GM23338 (cell line): ENCODE measurements at regions not wholly inside any gene's neighbourhood (a gene's known extent, or its start where the extent isn't known, plus 50 kb on each side); places are given as distances from the start of the nearest gene placed in this dataset.

Source experiments
- ATAC-seq: fragments of 200-7000 bp; cut with Tn5 transposase; 3 replicates; pipeline ENCODE4 v1.9.1; 2020
- DNase-seq: peaks from one replicate; pipeline ENCODE4 v3.0.0-alpha.2; 2015; ENCODE audit warnings: low spot score
- H2AFZ ChIP-seq: fragments of 200-600 bp; sonication (generic); 2 replicates; pipeline ENCODE4 v1.8.0; 2016; ENCODE audit warnings: antibody characterized with exemption, mild to moderate bottlenecking, moderate library complexity
- H3F3A ChIP-seq: fragments of 200-600 bp; sonication (generic); replicated peaks from 2 replicates; pipeline ENCODE4 v1.8.0; 2017; ENCODE audit warnings: antibody characterized with exemption, mixed run types, low read depth
- H3K27ac ChIP-seq: fragments of 200-600 bp; sonication (generic); 2 replicates; pipeline ENCODE4 v1.6.1; 2016; ENCODE audit warnings: low read depth
- H3K27me3 ChIP-seq: fragments of 200-600 bp; sonication (generic); 2 replicates; pipeline ENCODE4 v1.8.0; 2016; ENCODE audit warnings: mild to moderate bottlenecking, mixed run types, moderate library complexity; ENCODE audit not compliant: insufficient read depth
- H3K36me3 ChIP-seq: fragments of 200-600 bp; sonication (generic); 2 replicates; pipeline ENCODE4 v1.8.0; 2016; ENCODE audit warnings: mild to moderate bottlenecking; ENCODE audit not compliant: insufficient read depth
- H3K4me1 ChIP-seq: fragments of 200-600 bp; sonication (generic); 2 replicates; pipeline ENCODE4 v1.8.0; 2016; ENCODE audit warnings: mild to moderate bottlenecking, moderate library complexity; ENCODE audit not compliant: insufficient read depth
- H3K4me2 ChIP-seq: fragments of 200-600 bp; sonication (generic); 2 replicates; pipeline ENCODE4 v1.7.1; 2017; ENCODE audit warnings: mixed run types
- H3K4me3 ChIP-seq: fragments of 200-600 bp; sonication (generic); 2 replicates; pipeline ENCODE4 v1.6.1; 2016; ENCODE audit warnings: mixed run types
- H3K79me2 ChIP-seq: fragments of 200-600 bp; sonication (generic); replicated peaks from 2 replicates; pipeline ENCODE4 v1.8.0; 2017; ENCODE audit warnings: mild to moderate bottlenecking; ENCODE audit not compliant: insufficient read depth
- H3K9me2 ChIP-seq: fragments of 200-600 bp; sonication (generic); 2 replicates; pipeline ENCODE4 v1.8.0; 2017; ENCODE audit not compliant: insufficient read depth
- H4K20me1 ChIP-seq: fragments of 200-600 bp; sonication (generic); replicated peaks from 2 replicates; pipeline ENCODE4 v1.8.0; 2017; ENCODE audit warnings: mild to moderate bottlenecking; ENCODE audit not compliant: insufficient read depth
- H3K27ac Mint-ChIP-seq: 2 replicates; pipeline ENCODE4 v1.8.0; 2020; ENCODE audit warnings: inconsistent platforms, mild to moderate bottlenecking, moderate library complexity, mixed read lengths
- H3K27me3 Mint-ChIP-seq: 3 replicates; pipeline ENCODE4 v1.8.0; 2022; ENCODE audit warnings: low read depth, mild to moderate bottlenecking, moderate library complexity, mixed read lengths, inconsistent platforms; ENCODE audit not compliant: insufficient read depth, poor library complexity
- H3K36me3 Mint-ChIP-seq: 3 replicates; pipeline ENCODE4 v1.8.0; 2021; ENCODE audit warnings: low read depth, mild to moderate bottlenecking, inconsistent platforms, moderate library complexity, mixed read lengths
- H3K4me1 Mint-ChIP-seq: 3 replicates; pipeline ENCODE4 v1.8.0; 2020; ENCODE audit warnings: mild to moderate bottlenecking, inconsistent platforms, mixed read lengths
- H3K4me3 Mint-ChIP-seq: 3 replicates; pipeline ENCODE4 v1.8.0; 2021; ENCODE audit warnings: moderate library complexity, mild to moderate bottlenecking, inconsistent platforms, mixed read lengths
- H3K9me3 Mint-ChIP-seq: 3 replicates; pipeline ENCODE4 v1.8.0; 2020; ENCODE audit warnings: moderate library complexity, mild to moderate bottlenecking, inconsistent platforms, mixed read lengths
- CREB1 ChIP-seq: fragments of 250-450 bp; sonication (Bioruptor Pico); IDR thresholded peaks from 2 replicates; pipeline ENCODE4 v1.5.0; 2020; ENCODE audit warnings: low read depth, mild to moderate bottlenecking, moderate library complexity
- EZH2 ChIP-seq: fragments of 200-600 bp; sonication (generic); IDR thresholded peaks from one replicate; pipeline ENCODE4 v1.8.0; 2017; ENCODE audit warnings: antibody characterized with exemption, mild to moderate bottlenecking, low read depth; ENCODE audit not compliant: unreplicated experiment
- EZH2phosphoT487 ChIP-seq: fragments of 200-600 bp; sonication (generic); IDR thresholded peaks from one replicate; pipeline ENCODE4 v1.8.1; 2018; ENCODE audit warnings: antibody characterized with exemption; ENCODE audit not compliant: unreplicated experiment
- JUNB ChIP-seq: IDR thresholded peaks from one replicate; pipeline ENCODE4 v1.6.1; 2016; ENCODE audit warnings: antibody characterized with exemption; ENCODE audit not compliant: unreplicated experiment
- NANOG ChIP-seq: IDR thresholded peaks from 2 replicates; pipeline ENCODE4 v1.6.1; 2016; ENCODE audit warnings: antibody characterized with exemption, borderline replicate concordance
- POLR2AphosphoS5 ChIP-seq: IDR thresholded peaks from 2 replicates; pipeline ENCODE4 v1.6.1; 2016; ENCODE audit warnings: antibody characterized with exemption, low read depth
- STAT1 ChIP-seq: IDR thresholded peaks from one replicate; pipeline ENCODE4 v1.6.1; 2016; ENCODE audit warnings: antibody characterized with exemption; ENCODE audit not compliant: unreplicated experiment
- ZNF114 ChIP-seq: fragments of 250-450 bp; sonication (Bioruptor Pico); IDR thresholded peaks from 2 replicates; pipeline ENCODE4 v1.5.0; 2020; ENCODE audit warnings: mild to moderate bottlenecking, moderate library complexity
- ZNF331 ChIP-seq: fragments of 250-450 bp; sonication (Bioruptor Pico); IDR thresholded peaks from 2 replicates; pipeline ENCODE4 v1.5.0; 2020; ENCODE audit warnings: low read depth, mild to moderate bottlenecking, moderate library complexity
- TF ChIP-seq, protein P1 (sequence below): IDR thresholded peaks from one replicate; pipeline ENCODE4 v1.6.1; 2018; ENCODE audit warnings: antibody characterized with exemption; ENCODE audit not compliant: unreplicated experiment
- TF ChIP-seq, protein P2 (sequence below), 2 experiments: fragments of 200-600 bp in 1 of 2; sonication (generic) in 1 of 2; conservative IDR thresholded peaks; 2 replicates each; pipeline versions ENCODE4 v1.5.1 to v1.6.1; 2016 to 2017; ENCODE audit warnings: antibody characterized with exemption in 2 of 2, low read depth in 2 of 2, mild to moderate bottlenecking in 2 of 2, moderate library complexity in 1 of 2
- TF ChIP-seq, protein P3 (sequence below): fragments of 250-450 bp; sonication (Bioruptor Pico); IDR thresholded peaks from 2 replicates; pipeline ENCODE4 v1.5.0; 2020; ENCODE audit warnings: mild to moderate bottlenecking, moderate library complexity

DNA sequence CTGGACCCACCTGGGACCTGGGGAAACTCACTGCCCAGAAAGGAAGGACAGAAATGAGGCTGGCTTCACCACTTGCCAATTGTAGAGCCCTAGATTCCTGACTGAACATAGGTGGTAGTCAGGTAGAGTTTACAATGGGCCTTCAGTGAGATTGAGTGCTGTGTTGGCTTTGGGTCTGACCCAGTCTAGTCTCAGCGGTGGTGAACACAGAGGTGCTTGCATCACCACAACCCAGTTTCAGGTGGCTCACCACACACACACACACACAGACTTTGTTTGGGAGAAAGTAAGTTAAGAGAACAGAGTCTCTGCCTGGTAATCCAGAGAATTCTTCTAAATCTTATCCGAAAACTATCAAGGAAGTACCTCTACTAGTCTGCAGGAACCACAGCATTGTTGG lies 266.1 kb upstream of the EPHA7 start:
- Mint-ChIP-seq H3K9me3 (no peaks in the 10 kb centered on the region), H3K36me3 (no peaks in the 10 kb centered on the region), H3K27me3 (peaks cover 2% of the 10 kb centered on the region), H3K27ac (no peak overlapping the region), H3K4me3 (no peak overlapping the region), H3K4me1 (no peaks in the 10 kb centered on the region)
- H3K4me1 ChIP-seq: no peaks in the 10 kb centered on the region
- no peak overlapping the region for H3K4me2 ChIP-seq
- no peaks in the 10 kb centered on the region for H3K27me3 ChIP-seq
- H3K79me2 ChIP-seq: no peaks in the 10 kb centered on the region
- no peaks in the 10 kb centered on the region for H3K36me3 ChIP-seq
- no peaks in the 10 kb centered on the region for H4K20me1 ChIP-seq
- TF ChIP-seq, protein P1, sequence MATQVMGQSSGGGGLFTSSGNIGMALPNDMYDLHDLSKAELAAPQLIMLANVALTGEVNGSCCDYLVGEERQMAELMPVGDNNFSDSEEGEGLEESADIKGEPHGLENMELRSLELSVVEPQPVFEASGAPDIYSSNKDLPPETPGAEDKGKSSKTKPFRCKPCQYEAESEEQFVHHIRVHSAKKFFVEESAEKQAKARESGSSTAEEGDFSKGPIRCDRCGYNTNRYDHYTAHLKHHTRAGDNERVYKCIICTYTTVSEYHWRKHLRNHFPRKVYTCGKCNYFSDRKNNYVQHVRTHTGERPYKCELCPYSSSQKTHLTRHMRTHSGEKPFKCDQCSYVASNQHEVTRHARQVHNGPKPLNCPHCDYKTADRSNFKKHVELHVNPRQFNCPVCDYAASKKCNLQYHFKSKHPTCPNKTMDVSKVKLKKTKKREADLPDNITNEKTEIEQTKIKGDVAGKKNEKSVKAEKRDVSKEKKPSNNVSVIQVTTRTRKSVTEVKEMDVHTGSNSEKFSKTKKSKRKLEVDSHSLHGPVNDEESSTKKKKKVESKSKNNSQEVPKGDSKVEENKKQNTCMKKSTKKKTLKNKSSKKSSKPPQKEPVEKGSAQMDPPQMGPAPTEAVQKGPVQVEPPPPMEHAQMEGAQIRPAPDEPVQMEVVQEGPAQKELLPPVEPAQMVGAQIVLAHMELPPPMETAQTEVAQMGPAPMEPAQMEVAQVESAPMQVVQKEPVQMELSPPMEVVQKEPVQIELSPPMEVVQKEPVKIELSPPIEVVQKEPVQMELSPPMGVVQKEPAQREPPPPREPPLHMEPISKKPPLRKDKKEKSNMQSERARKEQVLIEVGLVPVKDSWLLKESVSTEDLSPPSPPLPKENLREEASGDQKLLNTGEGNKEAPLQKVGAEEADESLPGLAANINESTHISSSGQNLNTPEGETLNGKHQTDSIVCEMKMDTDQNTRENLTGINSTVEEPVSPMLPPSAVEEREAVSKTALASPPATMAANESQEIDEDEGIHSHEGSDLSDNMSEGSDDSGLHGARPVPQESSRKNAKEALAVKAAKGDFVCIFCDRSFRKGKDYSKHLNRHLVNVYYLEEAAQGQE: no peak
- TF ChIP-seq EZH2phosphoT487 (no peak), ZNF114 (no peak), POLR2AphosphoS5 (no peak), CREB1 (CRISPR knock-in tag) (no peak), ZNF331 (CRISPR knock-in tag) (no peak), EZH2 (no peak)
- TF ChIP-seq, protein P2, sequence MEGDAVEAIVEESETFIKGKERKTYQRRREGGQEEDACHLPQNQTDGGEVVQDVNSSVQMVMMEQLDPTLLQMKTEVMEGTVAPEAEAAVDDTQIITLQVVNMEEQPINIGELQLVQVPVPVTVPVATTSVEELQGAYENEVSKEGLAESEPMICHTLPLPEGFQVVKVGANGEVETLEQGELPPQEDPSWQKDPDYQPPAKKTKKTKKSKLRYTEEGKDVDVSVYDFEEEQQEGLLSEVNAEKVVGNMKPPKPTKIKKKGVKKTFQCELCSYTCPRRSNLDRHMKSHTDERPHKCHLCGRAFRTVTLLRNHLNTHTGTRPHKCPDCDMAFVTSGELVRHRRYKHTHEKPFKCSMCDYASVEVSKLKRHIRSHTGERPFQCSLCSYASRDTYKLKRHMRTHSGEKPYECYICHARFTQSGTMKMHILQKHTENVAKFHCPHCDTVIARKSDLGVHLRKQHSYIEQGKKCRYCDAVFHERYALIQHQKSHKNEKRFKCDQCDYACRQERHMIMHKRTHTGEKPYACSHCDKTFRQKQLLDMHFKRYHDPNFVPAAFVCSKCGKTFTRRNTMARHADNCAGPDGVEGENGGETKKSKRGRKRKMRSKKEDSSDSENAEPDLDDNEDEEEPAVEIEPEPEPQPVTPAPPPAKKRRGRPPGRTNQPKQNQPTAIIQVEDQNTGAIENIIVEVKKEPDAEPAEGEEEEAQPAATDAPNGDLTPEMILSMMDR (conservative IDR thresholded peaks at IDR 0.05; ENCODE audit: low read depth in 2 of 2): no peak
- no peak for ATAC-seq
- H3K4me3 ChIP-seq: no peak overlapping the region
- no peak overlapping the region for H2AFZ ChIP-seq
- peaks cover 11% of the 10 kb centered on the region; the same call in 1 of the 2 replicates for H3K9me2 ChIP-seq
- no peak overlapping the region for H3K27ac ChIP-seq
- DNase-seq: no peak
- no peaks in the 10 kb centered on the region for H3F3A ChIP-seq

DNA sequence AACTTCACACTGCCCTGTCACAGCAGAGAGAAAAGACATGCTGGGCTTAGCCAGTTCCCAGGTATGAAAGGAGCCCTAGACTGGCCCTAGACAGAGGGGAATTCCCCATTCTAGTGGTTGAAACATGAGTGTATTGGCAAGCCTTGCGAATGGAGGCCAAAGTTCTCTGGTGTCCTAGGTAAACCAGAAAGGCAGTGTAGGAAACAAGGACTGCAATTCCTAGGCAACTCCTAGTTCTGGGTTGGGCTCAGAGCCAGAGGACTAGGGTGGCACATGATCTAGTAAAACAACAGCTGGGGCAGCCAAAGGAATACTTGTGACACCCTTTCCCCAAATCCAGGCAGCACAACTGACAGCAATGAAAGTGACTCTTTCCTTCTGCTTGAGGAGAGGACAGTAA lies 265.0 kb upstream of the EPHA7 start:
- H2AFZ ChIP-seq: no peak overlapping the region
- no peaks in the 10 kb centered on the region for H3K36me3 Mint-ChIP-seq
- H3K36me3 ChIP-seq: no peaks in the 10 kb centered on the region
- ATAC-seq: no peak
- no peaks in the 10 kb centered on the region for H3K27me3 ChIP-seq
- no peaks in the 10 kb centered on the region for H4K20me1 ChIP-seq
- H3F3A ChIP-seq: no peaks in the 10 kb centered on the region
- H3K4me1 Mint-ChIP-seq: no peaks in the 10 kb centered on the region
- H3K4me3 Mint-ChIP-seq: no peak overlapping the region
- no peak overlapping the region for H3K27ac ChIP-seq
- no peaks in the 10 kb centered on the region for H3K4me1 ChIP-seq
- peaks cover 2% of the 10 kb centered on the region for H3K27me3 Mint-ChIP-seq
- no peak for DNase-seq
- H3K9me2 ChIP-seq: peaks cover 11% of the 10 kb centered on the region; the same call in 1 of the 2 replicates
- H3K79me2 ChIP-seq: no peaks in the 10 kb centered on the region
- no peak overlapping the region for H3K4me3 ChIP-seq
- no peaks in the 10 kb centered on the region for H3K9me3 Mint-ChIP-seq
- no peak overlapping the region for H3K4me2 ChIP-seq
- no peak overlapping the region for H3K27ac Mint-ChIP-seq
- TF ChIP-seq JUNB: no peak
- no peak for TF ChIP-seq CREB1 (CRISPR knock-in tag)
- TF ChIP-seq STAT1: no peak
- TF ChIP-seq NANOG: no peak
- TF ChIP-seq, protein P3, sequence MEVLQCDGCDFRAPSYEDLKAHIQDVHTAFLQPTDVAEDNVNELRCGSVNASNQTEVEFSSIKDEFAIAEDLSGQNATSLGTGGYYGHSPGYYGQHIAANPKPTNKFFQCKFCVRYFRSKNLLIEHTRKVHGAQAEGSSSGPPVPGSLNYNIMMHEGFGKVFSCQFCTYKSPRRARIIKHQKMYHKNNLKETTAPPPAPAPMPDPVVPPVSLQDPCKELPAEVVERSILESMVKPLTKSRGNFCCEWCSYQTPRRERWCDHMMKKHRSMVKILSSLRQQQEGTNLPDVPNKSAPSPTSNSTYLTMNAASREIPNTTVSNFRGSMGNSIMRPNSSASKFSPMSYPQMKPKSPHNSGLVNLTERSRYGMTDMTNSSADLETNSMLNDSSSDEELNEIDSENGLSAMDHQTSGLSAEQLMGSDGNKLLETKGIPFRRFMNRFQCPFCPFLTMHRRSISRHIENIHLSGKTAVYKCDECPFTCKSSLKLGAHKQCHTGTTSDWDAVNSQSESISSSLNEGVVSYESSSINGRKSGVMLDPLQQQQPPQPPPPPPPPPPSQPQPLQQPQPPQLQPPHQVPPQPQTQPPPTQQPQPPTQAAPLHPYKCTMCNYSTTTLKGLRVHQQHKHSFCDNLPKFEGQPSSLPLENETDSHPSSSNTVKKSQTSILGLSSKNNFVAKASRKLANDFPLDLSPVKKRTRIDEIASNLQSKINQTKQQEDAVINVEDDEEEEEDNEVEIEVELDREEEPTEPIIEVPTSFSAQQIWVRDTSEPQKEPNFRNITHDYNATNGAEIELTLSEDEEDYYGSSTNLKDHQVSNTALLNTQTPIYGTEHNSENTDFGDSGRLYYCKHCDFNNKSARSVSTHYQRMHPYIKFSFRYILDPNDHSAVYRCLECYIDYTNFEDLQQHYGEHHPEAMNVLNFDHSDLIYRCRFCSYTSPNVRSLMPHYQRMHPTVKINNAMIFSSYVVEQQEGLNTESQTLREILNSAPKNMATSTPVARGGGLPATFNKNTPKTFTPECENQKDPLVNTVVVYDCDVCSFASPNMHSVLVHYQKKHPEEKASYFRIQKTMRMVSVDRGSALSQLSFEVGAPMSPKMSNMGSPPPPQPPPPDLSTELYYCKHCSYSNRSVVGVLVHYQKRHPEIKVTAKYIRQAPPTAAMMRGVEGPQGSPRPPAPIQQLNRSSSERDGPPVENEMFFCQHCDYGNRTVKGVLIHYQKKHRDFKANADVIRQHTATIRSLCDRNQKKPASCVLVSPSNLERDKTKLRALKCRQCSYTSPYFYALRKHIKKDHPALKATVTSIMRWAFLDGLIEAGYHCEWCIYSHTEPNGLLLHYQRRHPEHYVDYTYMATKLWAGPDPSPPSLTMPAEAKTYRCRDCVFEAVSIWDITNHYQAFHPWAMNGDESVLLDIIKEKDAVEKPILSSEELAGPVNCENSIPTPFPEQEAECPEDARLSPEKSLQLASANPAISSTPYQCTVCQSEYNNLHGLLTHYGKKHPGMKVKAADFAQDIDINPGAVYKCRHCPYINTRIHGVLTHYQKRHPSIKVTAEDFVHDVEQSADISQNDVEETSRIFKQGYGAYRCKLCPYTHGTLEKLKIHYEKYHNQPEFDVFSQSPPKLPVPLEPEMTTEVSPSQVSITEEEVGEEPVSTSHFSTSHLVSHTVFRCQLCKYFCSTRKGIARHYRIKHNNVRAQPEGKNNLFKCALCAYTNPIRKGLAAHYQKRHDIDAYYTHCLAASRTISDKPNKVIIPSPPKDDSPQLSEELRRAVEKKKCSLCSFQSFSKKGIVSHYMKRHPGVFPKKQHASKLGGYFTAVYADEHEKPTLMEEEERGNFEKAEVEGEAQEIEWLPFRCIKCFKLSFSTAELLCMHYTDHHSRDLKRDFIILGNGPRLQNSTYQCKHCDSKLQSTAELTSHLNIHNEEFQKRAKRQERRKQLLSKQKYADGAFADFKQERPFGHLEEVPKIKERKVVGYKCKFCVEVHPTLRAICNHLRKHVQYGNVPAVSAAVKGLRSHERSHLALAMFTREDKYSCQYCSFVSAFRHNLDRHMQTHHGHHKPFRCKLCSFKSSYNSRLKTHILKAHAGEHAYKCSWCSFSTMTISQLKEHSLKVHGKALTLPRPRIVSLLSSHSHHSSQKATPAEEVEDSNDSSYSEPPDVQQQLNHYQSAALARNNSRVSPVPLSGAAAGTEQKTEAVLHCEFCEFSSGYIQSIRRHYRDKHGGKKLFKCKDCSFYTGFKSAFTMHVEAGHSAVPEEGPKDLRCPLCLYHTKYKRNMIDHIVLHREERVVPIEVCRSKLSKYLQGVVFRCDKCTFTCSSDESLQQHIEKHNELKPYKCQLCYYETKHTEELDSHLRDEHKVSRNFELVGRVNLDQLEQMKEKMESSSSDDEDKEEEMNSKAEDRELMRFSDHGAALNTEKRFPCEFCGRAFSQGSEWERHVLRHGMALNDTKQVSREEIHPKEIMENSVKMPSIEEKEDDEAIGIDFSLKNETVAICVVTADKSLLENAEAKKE (CRISPR knock-in tag): no peak
- no peak for TF ChIP-seq ZNF331 (CRISPR knock-in tag)
- TF ChIP-seq EZH2phosphoT487: no peak
- TF ChIP-seq POLR2AphosphoS5: no peak
